Activated CD8-positive, alpha-beta memory T cell treated with anti-CD3 and anti-CD28 coated beads for 1 hour (primary cell): ENCODE measurements at regions not wholly inside any gene's neighbourhood (a gene's known extent, or its start where the extent isn't known, plus 50 kb on each side); places are given as distances from the start of the nearest gene placed in this dataset.

ENCODE experiments used
- DNase-seq, 2 donors: peaks; one replicate each; pipeline ENCODE4 v3.0.0-alpha.2; 2020; ENCODE audit warnings: low read depth in 1 of 2; ENCODE audit errors: extremely low read depth in 1 of 2

- DNase-seq = no peak
Observed at GRCh38 chr14:96723946-96724345, 73.2 kb upstream of the VRK1 start.

DNA sequence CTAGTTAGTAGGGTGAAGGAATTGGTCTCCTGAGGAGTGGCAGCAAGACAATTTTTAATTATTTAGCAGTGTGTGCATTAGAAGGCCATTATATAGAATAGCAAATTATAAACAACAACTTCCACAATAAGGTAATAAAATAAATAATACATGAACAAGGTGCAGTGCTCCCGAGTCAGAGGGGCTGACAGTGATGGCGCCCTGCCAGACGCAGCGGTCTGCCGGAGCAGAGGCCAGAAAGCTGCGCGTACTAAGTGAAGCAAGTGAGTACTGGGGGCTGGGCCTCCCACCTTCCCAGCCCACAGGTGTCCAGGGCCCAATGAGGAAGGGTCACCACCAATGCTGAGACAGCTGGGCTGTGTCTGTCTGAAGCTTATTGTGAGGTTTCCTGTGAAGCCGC, 72.0 kb upstream of the VRK1 start:
- no peak for DNase-seq

DNA sequence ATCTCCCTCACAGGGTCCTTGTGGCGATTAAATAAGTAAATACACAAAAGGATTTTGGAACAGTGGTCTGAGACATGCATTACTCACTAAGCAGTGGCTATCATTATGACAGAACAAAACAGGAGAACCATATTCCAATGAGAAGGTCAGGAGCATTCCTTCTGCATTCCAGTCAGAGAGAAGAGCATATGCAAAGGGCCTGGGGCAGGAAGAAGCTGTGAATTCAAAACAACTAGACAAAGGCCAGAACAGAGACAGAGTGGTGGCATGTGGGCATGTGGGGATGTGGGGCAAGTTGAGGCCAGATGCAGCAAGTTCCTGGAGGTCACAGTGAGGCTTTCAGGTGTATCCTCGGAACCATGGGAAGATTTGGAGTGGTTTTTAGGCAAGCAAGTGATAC, 70.1 kb upstream of the VRK1 start:
- DNase-seq = no peak

- DNase-seq = no peak
Observed at GRCh38 chr14:96727491-96727890, 69.7 kb upstream of the VRK1 start.

GRCh38 chr14:96727980-96728717, 69.0 kb upstream of the VRK1 start:
- no peak for DNase-seq

DNA sequence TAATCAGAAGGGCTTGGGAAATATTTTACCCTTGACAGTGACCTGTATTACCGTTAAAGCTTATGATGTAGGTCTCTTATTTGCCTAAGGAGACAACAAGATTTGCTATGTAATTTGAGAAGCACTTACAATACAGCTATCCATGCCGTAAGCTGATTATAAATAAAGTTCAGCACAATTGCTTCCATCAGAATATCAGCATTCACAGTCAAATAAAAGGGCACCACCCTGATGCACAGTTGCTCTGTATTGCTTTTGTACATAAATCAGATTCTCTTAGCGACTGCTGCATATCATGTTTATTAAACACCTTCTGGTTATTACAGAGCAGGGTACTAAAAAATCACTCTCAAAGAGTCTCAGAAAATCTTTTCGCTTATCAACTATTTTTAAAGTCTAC, 67.3 kb upstream of the VRK1 start:
- no peak for DNase-seq

DNA sequence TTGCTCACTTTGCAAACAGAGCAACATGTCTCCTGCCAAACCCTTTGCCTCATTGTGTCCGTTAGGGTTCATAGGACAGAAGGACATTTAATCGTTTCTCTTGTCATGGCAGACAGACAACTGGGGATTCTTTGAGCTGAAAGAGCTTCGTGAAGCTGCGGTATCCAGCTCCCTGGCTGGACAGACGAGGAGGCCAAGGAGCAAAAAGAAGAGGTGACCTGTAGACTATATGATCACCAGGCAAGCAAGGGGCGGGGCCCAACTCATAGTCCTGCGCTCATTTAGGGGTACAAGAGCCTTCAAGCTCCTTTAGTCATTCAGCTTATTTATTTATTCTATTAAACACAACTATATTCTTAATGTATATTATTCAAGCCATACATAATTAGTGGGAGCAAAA, 66.8 kb upstream of the VRK1 start:
- no peak for DNase-seq

GRCh38 chr14:96734076-96734622, 63.0 kb upstream of the VRK1 start:
- DNase-seq = no peak

- no peak for DNase-seq
Observed at GRCh38 chr14:96735526-96735925, 61.7 kb upstream of the VRK1 start.

- no peak for DNase-seq
Observed at GRCh38 chr14:96736439-96736838, 60.7 kb upstream of the VRK1 start.

- DNase-seq = no peak
Observed at GRCh38 chr14:96737881-96738280, 59.3 kb upstream of the VRK1 start.

- no peak for DNase-seq
Observed at GRCh38 chr14:96739200-96739910, 57.8 kb upstream of the VRK1 start.

DNA sequence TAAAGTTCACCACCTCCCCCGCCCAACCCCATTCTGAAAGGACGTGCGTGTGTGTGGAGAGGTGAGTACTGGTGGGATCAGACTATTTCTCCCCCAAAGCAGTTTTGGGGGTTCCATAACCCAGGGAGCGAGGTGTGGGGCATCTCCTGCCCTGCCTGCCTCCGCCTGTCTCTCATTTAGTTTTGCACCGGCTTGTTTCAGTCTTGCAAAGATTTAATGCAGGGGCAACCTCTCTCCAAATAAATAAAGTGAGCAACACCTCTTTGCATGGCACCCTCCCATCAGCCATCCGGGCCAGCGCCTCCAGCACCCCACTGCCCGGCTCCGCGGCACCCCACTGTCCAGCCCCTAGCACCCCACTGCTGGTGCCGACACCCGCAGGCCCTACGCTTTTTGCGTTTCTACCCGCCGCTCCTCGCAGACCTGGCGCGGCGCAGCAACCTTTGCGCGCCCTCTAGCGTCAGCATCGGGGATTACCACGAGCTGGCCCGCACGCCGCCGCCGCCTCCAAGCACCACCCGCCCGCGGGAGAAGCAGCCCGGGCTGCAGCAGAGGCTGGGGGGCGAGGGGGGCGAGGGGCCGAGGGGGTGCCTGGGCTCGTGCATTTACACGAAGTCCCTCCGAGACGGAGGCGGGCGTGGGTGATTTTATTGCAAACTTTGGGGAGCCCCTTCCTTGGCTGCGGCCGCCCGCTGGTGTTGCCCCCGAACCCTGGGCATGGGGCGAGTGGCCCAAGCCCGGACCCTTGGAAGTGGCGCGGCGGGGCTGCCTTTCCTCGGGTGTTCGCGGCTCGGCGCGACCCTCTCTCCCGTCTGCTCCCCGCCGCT, 55.8 kb upstream of the VRK1 start:
- peak; percentile 36 to 63 for DNase-seq

DNA sequence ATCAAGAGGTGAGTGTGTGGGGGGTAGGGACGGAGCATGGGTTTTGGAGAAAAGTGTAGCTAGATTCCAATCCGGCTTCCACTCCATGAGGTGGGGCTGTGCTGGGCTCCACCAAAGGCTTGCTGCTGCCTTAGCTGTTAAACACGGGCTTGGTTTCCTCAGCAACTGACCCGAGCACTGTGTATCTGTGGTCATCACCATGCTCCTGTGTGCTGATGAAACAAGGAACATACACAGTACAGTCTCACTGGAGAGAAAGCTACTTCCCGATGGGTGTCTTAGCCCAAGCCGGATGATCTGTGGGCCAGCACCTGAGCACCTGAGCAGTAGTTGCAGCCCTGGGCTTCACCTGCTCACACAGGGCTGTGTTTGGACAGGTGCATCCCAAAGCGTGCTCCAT, 52.9 kb upstream of the VRK1 start:
- no peak for DNase-seq

GRCh38 chr14:96745500-96746051, 51.6 kb upstream of the VRK1 start:
- no peak for DNase-seq

DNA sequence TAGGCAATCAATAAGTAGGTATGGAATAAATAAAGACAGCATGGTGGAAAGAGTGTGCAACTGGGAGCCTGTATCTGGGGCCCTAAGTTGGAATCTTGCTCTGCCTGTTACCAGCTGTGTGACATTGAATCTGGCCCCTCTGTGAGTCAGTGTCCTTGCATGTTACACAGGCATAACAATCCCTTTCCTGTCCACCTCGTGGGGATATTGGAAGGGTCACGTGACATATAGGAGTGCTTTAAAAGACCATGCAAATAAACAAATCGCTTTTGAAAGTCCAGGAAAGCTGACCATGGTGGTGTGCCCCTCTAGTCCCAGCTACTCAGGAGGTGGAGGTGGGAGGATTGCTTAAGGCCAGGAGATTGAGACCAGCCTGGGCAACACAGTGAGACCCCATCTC, 51.1 kb upstream of the VRK1 start:
- DNase-seq = no peak

- no peak for DNase-seq
Observed at GRCh38 chr14:96747006-96747405, 50.2 kb upstream of the VRK1 start.
